ENCODE measurements at regions not wholly inside any gene's neighbourhood (a gene's known extent, or its start where the extent isn't known, plus 50 kb on each side); places are given as distances from the start of the nearest gene placed in this dataset.

DNA sequence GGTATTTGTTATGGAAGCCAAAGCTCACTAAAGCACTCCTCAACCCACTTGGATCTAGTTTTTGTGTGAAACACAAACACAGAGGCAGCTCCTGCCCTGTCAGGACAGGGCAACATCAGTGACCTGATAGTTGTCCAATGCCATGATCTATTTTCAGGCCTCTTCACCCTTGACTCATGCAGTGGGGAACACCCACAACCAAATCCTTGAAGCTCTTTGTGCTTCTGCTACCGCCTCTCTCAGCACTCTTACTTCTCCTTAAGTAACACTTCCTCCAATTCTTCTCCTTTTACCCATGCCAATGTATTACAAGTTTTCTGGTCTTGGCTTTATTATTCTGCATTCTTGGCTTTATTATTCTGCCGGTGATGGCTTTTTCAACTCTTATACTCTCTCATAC is 425.3 kb downstream of the INHBA start:
- Histone ChIP-seq H4K91ac (ENCODE audit: insufficient read length, low read depth, low read length) (no peak overlapping the region), H3K27ac (ENCODE audit: insufficient read length, low read depth, low read length) (no peak overlapping the region), H3K27me3 (ENCODE audit: insufficient read depth, low read length) (no peaks in the 10 kb centered on the region), H2BK20ac (ENCODE audit: low read depth, low read length, poor library complexity, severe bottlenecking) (no peak overlapping the region), H2AK5ac (ENCODE audit: insufficient read length, low read length) (no peak overlapping the region), H2BK120ac (ENCODE audit: low read depth, low read length, poor library complexity, severe bottlenecking) (no peak overlapping the region), H3K23me2 (ENCODE audit: insufficient read length, low read depth, low read length, poor library complexity, severe bottlenecking) (no peaks in the 10 kb centered on the region), H3K9me3 (ENCODE audit: control insufficient read depth, low read depth, low read length) (no peaks in the 10 kb centered on the region), H3K14ac (ENCODE audit: insufficient read depth, low read length) (no peak overlapping the region), H2BK5ac (ENCODE audit: insufficient read length, low read length) (no peak overlapping the region), H4K20me1 (ENCODE audit: control insufficient read depth, insufficient read depth, insufficient read length) (no peaks in the 10 kb centered on the region), H3K79me1 (ENCODE audit: insufficient read depth, low read depth, low read length, poor library complexity, severe bottlenecking) (no peaks in the 10 kb centered on the region), H3K18ac (ENCODE audit: insufficient read length, low read depth, low read length) (no peak overlapping the region), H3K56ac (ENCODE audit: insufficient read length, low read depth, low read length) (no peak overlapping the region), H2BK15ac (ENCODE audit: low read depth, low read length) (no peak overlapping the region), H4K5ac (ENCODE audit: insufficient read length, low read depth, low read length) (no peak overlapping the region), H2BK12ac (ENCODE audit: insufficient read length, low read depth, low read length) (no peak overlapping the region), H3K79me2 (ENCODE audit: insufficient read depth, low read length) (no peaks in the 10 kb centered on the region), H3T11ph (ENCODE audit: low read length) (no peak overlapping the region), H3K9ac (ENCODE audit: extremely low read depth, insufficient read length, low read length) (no peak overlapping the region), H3K23ac (ENCODE audit: insufficient read length, low read depth, low read length) (no peak overlapping the region), H3K4me2 (ENCODE audit: insufficient read depth, insufficient read length, low read length) (no peak overlapping the region), H3K4me1 (ENCODE audit: insufficient read depth, low read length) (no peaks in the 10 kb centered on the region), H4K8ac (replicated peaks; ENCODE audit: insufficient read length, low read depth, low read length) (no peak overlapping the region), H2AFZ (ENCODE audit: low read length) (no peak overlapping the region), H3K4ac (ENCODE audit: low read depth, low read length) (no peak overlapping the region)
- H3K4me1 Mint-ChIP-seq, result no peaks in the 10 kb centered on the region
- H3K4me3 Mint-ChIP-seq, result no peak overlapping the region
- H3K9me3 Mint-ChIP-seq, result no peaks in the 10 kb centered on the region; a peak in 1 of 5 replicates
- DNase-seq, result no peak
- WGBS (ENCODE audit: extremely low coverage, insufficient read length, low lambda C conversion rate), result no CpG with 5 or more reads among the region's 2 CpGs
- TF ChIP-seq, protein P1, sequence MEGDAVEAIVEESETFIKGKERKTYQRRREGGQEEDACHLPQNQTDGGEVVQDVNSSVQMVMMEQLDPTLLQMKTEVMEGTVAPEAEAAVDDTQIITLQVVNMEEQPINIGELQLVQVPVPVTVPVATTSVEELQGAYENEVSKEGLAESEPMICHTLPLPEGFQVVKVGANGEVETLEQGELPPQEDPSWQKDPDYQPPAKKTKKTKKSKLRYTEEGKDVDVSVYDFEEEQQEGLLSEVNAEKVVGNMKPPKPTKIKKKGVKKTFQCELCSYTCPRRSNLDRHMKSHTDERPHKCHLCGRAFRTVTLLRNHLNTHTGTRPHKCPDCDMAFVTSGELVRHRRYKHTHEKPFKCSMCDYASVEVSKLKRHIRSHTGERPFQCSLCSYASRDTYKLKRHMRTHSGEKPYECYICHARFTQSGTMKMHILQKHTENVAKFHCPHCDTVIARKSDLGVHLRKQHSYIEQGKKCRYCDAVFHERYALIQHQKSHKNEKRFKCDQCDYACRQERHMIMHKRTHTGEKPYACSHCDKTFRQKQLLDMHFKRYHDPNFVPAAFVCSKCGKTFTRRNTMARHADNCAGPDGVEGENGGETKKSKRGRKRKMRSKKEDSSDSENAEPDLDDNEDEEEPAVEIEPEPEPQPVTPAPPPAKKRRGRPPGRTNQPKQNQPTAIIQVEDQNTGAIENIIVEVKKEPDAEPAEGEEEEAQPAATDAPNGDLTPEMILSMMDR (conservative IDR thresholded peaks at IDR 0.05), result no peak
- H3K27me3 Mint-ChIP-seq (ENCODE audit: low read depth), result peaks cover 69% of the 10 kb centered on the region
- H3K36me3 Mint-ChIP-seq (ENCODE audit: insufficient read depth in 1 of 3, low read depth in 3 of 3), result no peaks in the 10 kb centered on the region
- no peak overlapping the region for H3K27ac Mint-ChIP-seq

Measured in H9 (cell line).